LHCN-M2 (cell line): ENCODE measurements at regions not wholly inside any gene's neighbourhood (a gene's known extent, or its start where the extent isn't known, plus 50 kb on each side); places are given as distances from the start of the nearest gene placed in this dataset.

ENCODE experiments used
- DNase-seq: peaks from one replicate; pipeline ENCODE4 v3.0.0-alpha.2; 2012; ENCODE audit warnings: low read depth

- no peak for DNase-seq
Observed at GRCh38 chr5:143761663-143762062, 50.3 kb upstream of the HMHB1 start.

DNA sequence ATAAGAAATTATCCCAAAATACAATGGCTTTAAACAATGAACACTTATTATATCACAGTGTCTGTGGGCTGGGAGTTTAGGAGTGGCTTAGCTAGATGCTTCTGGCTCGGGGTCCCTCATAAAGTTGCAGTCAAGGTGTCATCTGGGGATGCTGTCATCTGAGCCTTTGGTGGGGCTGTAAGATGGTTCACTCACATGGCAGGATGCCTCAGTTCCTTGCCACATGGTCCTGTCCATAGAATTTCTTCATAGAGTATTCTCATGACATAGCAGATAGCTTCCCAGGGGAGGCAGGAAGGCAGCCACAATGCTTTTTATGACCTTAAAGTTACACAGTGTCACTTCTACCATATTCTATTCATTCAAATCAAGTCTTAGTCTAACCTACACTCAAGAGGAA lies 51.2 kb upstream of the HMHB1 start:
- no peak for DNase-seq

DNA sequence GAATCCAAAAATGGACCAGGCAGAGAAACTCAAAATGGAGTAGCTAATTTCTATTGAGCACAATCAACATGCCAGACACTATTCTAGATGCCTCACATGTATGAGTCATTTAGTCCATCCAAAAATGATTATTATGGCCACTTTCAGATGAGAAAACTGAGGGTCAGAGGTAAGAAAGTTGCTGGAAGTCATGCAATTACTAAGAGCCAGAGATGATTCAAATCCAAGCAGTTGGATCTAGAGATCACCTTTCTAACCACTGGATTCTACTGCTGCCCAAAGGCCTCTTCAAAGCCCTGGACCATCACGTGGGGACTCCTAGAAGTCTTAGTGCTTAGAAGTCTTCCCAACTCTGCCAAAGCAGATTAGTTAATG lies 51.8 kb upstream of the HMHB1 start:
- no peak for DNase-seq

DNA sequence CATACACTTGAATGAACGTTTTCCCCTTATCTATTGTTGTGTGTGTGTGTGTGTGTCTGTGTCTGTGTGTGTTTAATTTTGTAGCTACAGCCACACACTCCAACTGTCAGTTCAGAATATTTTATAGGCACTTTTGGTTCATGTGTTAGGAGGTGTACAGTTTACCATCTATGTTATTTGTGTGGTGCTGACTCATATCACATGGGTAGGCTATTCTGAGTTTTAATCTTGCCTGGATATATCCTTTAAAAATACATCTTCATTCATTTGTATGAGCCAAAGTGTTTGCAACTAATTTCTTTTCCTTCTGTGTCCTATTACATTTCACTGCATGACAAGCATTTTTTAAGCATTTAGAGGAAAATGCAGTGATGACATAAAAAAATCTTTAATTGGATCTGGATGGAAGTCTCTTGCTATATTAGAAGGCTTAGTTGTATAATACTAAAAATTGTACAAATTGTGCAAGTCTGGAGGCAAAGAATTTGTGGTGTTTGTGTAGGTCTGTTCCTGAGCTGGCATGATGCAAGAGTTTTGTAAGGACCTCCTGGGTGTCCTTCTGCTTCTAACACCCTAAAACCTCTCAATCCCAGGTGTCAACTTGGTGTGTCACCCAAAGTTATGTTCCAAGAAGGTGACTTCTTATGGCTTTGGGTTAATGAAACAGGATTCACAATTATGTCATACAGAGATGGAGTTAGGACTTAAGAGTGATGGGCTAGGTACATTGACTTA lies 52.4 kb upstream of the HMHB1 start:
- no peak for DNase-seq

GRCh38 chr5:143758750-143759149 lies 53.2 kb upstream of the HMHB1 start:
- no peak for DNase-seq

- DNase-seq: no peak
Observed at GRCh38 chr5:143758015-143758414, 53.9 kb upstream of the HMHB1 start.

DNA sequence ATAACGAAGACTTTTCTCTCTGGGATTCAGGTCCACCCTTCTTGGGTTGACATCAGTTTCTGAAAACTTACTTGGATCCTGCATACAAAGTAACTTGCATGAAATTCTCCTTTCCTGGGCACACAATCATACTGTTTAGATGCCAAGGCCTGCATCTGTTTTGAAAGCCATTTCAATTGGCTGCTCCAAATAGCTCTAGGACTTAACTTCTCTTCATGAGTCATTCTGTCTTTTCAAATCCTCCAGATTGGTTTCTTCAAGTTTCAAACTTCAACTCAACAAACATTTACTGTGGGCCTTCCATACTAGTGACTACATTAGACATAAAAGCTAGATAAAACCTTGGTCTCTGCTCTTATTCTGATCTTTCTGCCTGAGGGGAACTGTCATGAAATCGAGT lies 54.8 kb upstream of the HMHB1 start:
- DNase-seq: no peak

GRCh38 chr5:143755966-143756365 lies 56.0 kb upstream of the HMHB1 start:
- DNase-seq: no peak

DNA sequence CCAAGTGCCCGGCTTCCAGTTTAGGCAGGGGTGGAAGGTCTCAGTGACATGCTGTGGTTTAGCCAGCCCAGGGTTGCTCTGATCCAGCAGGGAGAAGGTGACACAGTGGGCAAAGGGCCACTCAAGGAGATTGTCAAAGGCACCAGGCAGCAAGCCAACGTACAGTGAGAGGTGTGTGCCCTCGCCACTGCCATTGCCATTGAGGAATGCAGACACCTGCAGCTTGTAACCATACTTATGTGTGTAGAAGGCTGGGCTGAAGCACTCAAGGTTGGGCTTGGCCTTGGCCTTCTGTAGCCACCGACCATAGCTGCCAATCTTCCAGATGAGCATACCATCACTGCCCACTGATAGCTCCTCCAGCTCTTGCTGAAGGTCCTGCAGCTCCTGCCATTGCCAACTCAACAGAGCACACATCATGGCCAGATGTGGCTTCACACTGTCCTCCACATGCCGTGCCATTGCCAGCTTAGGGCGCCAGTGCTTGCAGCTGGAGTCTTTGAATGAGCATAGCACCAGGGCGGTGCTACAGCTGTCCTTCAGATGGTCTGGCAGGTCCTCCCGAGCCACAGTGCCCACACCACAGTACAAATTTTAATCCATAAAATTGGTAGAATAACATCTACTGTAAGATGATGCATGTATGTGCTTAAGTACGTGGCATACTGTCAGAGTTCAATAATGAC lies 59.7 kb upstream of the HMHB1 start:
- DNase-seq: no peak

GRCh38 chr5:143751342-143751741 lies 60.6 kb upstream of the HMHB1 start:
- DNase-seq: no peak

DNA sequence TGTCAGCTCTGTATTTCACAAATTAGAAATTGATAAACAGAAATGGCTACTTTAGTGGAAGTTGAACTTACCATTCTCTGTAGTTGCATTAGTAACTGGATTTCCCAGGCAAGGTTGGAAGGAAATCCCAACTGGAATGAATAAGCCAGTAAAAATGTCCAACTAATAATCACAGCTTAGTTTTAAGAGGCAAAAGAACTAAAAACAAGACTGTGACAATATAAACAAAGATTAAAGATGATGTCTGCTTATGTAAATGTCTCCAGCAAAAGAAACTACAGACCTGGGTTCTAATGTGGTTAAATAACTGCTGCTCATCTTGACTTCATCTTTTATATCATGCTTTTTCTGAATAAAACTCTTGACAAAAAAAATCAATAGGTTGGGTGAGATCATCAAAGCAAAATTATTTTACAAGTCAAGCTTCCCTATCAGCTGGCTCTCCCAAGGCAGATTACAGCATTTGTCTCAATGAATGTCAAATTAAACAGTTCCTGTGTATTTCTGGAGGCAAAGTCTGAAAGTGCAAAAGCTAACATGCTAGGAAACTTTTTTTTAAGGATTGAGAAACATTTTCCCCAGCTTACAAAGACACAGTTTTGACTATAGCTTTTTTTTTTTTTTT lies 62.3 kb upstream of the HMHB1 start:
- DNase-seq: no peak

DNA sequence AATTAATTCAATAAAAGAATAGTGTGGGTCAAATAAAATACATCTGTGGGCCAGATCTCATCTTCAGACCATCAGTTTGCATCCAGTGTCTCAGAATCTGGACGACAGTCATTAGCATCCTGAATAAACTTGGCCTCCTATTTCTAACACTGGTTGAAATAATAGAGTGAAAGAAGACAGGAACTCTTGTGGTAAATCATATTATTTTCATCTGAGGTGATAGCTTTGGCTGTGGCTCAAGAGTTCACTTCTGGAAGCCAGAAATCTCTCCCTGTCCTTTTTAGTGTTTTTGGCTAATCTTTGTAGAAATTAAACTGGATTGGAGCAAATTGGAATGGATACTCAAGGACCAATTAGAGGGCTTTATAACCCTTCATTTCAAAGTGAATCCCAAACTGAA lies 63.4 kb upstream of the HMHB1 start:
- no peak for DNase-seq

DNA sequence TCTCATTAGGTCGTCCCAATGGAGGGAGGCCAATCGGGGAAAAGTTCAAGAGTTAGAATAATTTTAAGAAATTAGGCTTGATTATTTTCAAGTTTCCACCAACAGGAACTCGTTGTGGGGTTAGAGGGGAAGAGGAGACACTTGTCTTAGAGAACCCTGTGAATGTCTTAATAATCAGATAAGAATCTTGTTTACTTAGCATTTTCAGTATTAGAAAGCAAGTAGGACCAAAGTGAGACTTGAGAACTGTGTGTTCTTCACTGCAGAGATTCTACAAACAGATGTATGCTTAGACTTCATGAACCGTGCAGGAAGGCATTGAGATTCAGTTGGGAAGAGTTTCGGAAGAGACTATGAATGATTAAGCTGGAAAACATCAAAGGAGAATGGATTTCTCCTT lies 69.0 kb upstream of the HMHB1 start:
- no peak for DNase-seq

DNA sequence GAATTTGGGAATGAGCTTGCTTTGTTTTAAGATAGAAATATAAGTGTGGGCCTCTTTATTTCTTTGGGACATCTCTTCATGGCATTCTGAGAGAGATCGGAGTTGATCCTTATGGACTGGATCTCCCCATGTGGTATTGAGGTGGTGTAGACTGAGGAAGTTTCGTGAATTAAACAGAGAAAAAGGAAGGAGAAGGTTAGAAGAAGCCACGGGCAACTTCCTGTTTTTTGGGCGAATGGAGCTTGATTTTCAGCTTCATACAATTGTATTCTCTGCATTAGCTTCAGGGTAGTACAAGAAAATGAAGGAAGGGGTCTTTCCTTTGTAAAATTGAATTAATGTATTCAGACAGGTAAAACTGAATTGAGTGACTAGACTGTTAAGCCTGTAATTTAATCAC lies 70.5 kb upstream of the HMHB1 start:
- no peak for DNase-seq

DNA sequence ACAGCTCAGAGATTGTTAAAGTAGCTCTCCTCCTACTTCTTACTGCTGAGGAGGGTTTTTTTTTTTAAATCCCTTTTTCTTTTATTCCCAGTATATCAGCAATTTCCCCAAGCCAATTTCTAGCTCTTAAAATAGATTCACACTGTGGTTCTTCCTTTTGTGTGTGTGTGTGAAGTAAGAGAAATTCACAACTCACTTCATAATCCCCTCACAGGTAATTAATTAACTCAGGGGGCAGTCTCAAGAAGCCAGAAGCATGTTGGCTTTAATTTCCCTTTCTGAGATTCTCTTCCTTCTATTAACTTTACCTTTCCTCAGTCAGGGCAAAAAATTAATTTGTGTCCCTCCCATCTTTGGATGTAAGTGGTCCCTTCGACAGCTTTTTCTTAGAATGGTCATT lies 71.0 kb upstream of the HMHB1 start:
- DNase-seq: no peak

- DNase-seq: no peak
Observed at GRCh38 chr5:143739746-143740145, 72.2 kb upstream of the HMHB1 start.

- DNase-seq: no peak
Observed at GRCh38 chr5:143738417-143739401, 73.3 kb upstream of the HMHB1 start.

GRCh38 chr5:143737062-143737461 lies 74.9 kb upstream of the HMHB1 start:
- DNase-seq: no peak

DNA sequence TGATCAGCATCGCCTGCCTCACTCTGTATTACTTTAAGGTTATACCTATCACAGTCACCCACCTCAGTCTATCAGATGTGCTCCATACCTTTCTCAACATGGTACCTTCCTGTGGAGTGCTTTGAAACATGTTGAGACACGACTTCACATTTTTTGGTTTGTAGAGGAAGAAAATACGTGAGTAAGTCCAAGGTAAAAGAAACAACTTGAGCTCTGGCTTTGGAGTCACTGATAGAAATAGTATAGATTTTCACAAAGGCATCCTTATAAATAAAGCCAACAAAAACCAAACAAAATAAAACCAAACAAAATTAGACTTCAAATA lies 77.5 kb upstream of the HMHB1 start:
- no peak for DNase-seq

DNA sequence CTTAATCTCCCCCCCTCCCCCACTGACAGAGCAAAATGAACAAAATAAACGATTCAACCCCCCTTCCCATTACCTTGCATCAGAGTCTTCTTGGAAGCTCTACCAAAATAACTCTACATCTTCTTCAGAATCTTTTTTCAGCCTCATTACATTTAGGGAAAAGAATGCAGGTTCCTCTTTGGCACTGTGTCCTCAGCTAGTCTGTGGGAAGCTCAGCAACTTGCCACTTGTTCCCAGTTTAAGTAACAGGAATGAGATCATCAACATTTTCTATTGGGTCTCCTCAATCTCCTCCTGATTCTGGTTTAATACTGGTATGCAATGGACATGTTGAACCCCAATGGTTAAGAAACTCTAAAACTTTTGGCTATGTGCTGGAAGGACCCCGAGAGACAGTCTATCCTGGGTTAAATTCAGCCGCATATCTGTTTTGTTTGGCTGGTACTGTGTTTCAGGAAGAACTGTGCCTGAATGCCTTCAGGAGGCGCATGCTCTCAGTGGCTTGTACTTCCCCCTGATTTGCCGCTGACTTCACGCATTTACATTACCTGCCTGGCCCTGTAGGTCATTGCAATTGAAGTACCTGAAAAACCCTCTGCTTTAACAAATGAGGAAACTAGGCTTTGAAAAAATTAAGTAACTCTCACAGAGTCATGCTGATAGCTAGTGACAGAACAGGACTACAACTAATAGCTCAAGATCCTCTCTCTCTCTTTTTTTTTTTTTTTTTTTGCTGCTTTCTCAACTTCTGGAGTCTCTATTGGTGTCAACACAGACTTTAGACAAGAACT lies 78.1 kb upstream of the HMHB1 start:
- DNase-seq: no peak

DNA sequence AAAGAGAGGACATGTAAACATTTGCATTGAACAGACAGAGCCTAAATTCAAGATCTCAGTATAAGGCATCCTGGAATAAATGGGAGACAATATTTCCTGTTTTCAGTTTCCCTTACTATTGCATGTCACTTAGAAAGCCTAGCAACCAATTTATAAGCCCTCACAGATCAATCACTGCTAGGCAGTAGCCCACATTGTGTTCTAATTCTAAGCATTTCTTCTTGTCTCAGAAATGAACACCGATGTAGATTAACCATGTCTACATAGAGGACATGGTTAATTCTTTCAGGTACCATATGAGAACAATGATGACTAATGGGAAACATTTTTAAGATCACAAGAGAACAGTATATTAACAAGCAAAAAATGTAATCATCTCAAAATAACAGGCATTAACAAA lies 79.6 kb upstream of the HMHB1 start:
- no peak for DNase-seq
